GM12864 (cell line): ENCODE measurements at regions not wholly inside any gene's neighbourhood (a gene's known extent, or its start where the extent isn't known, plus 50 kb on each side); places are given as distances from the start of the nearest gene placed in this dataset.

Experiments
- DNase-seq: peaks from one replicate; pipeline ENCODE4 v3.0.0-alpha.2; 2011; ENCODE audit warnings: low read depth
- H3K4me3 ChIP-seq: 2 replicates; pipeline ENCODE4 v1.5.1; 2011; ENCODE audit warnings: mild to moderate bottlenecking, low read depth, low read length, control low read depth
- TF ChIP-seq, protein P1 (sequence below): IDR thresholded peaks from 2 replicates; pipeline ENCODE4 v1.5.1; 2011; ENCODE audit warnings: low read depth, mild to moderate bottlenecking, moderate library complexity, low read length, control low read depth, inconsistent platforms; ENCODE audit errors: missing control alignments

DNA sequence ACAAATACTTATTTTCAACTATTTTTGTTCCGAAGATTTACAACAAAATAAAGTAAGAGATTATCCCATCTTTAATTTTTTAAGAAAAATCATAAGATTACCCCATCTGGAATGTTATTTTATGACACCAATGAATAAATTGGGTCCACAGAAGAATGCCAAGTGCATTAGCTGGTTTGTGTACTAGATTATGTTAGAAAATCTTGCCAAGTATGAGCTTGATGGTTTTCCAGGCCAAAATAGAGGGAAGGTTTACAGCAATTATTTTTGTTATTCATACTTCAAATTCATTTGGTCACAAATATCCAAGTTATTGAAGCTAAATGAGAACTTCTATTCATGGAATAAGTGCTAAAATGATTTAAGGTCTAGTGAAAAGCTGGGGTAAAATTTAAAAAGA, 109.4 kb upstream of the DMRTA1 start:
- DNase-seq = no peak
- no peak overlapping the region for H3K4me3 ChIP-seq
- TF ChIP-seq, protein P1, sequence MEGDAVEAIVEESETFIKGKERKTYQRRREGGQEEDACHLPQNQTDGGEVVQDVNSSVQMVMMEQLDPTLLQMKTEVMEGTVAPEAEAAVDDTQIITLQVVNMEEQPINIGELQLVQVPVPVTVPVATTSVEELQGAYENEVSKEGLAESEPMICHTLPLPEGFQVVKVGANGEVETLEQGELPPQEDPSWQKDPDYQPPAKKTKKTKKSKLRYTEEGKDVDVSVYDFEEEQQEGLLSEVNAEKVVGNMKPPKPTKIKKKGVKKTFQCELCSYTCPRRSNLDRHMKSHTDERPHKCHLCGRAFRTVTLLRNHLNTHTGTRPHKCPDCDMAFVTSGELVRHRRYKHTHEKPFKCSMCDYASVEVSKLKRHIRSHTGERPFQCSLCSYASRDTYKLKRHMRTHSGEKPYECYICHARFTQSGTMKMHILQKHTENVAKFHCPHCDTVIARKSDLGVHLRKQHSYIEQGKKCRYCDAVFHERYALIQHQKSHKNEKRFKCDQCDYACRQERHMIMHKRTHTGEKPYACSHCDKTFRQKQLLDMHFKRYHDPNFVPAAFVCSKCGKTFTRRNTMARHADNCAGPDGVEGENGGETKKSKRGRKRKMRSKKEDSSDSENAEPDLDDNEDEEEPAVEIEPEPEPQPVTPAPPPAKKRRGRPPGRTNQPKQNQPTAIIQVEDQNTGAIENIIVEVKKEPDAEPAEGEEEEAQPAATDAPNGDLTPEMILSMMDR = no peak

DNA sequence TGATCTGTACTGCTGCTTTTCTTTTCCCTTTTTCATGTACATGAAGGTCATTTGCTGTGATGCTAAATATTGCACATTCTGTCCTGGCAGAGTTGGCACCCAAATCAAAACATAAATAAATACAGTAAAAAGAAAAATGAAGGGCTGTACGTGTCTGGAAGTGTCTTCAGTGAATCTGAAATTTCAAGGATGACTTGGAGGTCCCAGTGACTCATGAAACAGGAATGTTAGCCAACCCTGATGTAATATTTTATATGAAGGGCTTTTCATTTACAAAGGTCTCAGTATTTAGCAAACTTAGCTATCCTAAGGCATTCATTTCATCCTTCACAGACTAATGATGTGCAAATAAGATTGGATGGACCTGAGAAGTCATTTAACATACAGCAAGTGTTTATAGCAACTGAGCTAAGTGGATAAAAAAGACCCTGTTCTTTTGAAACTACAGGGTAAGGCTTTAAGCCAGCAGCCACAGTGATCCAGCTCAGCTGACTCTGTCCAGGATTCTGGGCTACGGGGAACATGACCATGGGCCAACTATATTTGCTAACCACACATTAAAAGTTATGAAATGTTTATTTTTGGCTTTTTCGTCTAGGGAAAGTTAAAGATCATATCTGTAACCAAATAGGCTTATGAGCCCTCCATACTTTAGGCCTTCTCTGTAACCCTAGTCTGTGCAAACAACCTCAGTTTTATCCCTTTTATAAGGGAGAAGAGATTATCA, 104.0 kb upstream of the DMRTA1 start:
- DNase-seq = no peak
- TF ChIP-seq, protein P1 = no peak
- no peak overlapping the region for H3K4me3 ChIP-seq

DNA sequence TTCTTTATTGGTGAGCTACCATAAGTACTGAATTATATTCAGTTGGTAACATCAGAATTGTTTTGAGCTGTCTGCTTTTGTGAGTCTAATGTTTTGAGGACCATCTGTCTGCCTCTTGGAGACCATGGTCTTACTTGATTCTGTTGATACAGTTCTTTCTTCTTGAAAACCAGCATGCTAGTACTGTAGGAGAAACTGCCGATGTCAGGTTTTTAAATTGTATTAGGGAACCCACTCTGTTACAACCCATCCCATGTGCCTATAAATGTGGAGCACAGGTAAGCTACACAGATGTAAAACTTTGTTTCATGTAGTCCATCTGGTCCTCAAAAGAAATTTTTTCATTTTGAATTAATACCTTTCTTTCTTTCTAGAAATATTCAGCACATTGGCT, 103.4 kb upstream of the DMRTA1 start:
- TF ChIP-seq, protein P1 = no peak
- no peak for DNase-seq
- no peak overlapping the region for H3K4me3 ChIP-seq

DNA sequence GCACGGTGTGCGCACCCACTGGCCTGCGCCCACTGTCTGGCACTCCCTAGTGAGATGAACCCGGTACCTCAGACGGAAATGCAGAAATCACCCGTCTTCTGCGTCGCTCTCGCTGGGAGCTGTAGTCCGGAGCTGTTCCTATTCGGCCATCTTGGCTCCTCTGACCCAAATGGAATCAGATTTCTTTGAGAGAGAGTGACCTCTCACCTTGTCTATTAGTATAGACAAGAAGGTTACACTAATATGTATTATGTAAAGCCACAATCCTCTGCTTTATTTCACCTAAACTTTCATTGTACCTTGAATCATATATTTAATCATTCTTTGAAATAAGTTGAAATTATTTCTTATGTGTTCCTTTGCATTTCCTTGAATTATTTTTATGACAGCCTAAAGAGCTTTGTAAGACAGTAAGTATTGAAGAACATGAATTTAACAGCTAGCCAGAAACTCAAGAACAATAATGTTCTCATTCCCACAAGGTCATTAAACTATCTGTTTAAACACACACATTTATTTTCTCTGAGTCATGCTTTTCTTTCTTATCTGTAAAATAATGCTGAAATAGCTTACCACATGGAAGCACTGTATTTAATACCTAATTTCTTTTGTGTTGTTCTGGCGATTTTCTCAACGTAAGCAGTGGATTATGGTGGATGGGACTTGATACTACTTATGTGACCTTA, 91.8 kb upstream of the DMRTA1 start:
- no peak overlapping the region for H3K4me3 ChIP-seq
- DNase-seq = no peak
- TF ChIP-seq, protein P1 = no peak

DNA sequence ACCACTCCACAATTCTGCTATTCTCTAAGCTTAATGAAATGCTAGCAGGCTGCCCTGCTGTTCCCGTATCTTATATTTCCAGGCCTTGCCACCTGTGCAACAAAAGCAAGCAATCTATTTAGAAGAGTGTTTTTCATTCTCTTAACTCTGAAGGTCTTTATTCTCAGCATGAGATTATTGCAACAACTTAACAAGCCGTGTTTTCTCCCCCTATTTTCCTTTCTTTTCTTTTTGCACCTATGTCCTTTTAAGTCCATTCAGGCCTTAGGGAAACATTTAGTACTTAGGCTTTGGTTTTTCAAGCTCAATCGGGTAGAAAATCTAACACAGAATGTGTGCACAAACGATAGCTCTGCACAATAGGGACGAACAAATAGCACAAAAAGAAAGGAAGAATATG, 89.6 kb upstream of the DMRTA1 start:
- no peak for DNase-seq
- TF ChIP-seq, protein P1 = no peak
- H3K4me3 ChIP-seq = no peak overlapping the region

DNA sequence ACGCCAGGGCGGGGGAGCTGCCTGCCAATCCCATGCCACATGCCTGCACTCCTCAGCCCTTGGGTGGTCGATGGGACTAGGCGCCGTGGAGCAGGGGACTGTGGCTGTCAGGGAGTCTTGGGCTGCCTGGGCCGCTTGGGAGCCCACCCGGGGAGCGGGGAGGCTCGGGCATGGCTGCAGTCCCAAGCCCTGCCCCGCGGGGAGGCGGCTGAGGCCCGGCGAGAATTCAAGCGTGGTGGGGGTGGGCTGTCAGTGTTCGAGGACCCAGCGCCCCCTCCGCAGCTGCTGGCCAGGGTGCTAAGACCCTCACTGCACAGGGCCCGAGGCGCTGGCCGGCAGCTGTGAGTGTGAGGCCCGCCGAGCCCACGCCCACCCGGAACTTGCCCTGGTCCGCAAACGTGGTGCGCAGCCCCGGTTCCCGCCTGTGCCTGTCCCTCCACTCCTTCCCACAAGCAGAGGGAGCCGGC, 83.2 kb upstream of the DMRTA1 start:
- no peak overlapping the region for H3K4me3 ChIP-seq
- DNase-seq = no peak
- TF ChIP-seq, protein P1 = no peak
